ENCODE measurements at regions not wholly inside any gene's neighbourhood (a gene's known extent, or its start where the extent isn't known, plus 50 kb on each side); places are given as distances from the start of the nearest gene placed in this dataset.

- no peaks in the 10 kb centered on the region for H3K36me3 ChIP-seq (ENCODE audit: control insufficient read depth, insufficient read depth, low read length)
- H3K27ac ChIP-seq (ENCODE audit: insufficient read depth, low read length, poor library complexity, severe bottlenecking), result no peak overlapping the region
These were observed 636.4 kb downstream of the PLCL1 start for GRCh38 chr2:198440833-198441232.

GRCh38 chr2:198438331-198438730 lies 633.9 kb downstream of the PLCL1 start:
- no peaks in the 10 kb centered on the region for H3K4me1 ChIP-seq (ENCODE audit: control insufficient read depth, insufficient read depth, low read length, poor library complexity, severe bottlenecking)
- H3K27ac ChIP-seq (ENCODE audit: insufficient read depth, low read length, poor library complexity, severe bottlenecking), result no peak overlapping the region
- no peak overlapping the region for H3K4me3 ChIP-seq (ENCODE audit: insufficient read depth, low read depth, low read length, poor library complexity, severe bottlenecking)
- no peaks in the 10 kb centered on the region for H3K27me3 ChIP-seq (replicated peaks; ENCODE audit: control insufficient read depth, insufficient read depth, low read length, poor library complexity, severe bottlenecking)
- H3K36me3 ChIP-seq (ENCODE audit: control insufficient read depth, insufficient read depth, low read length), result no peaks in the 10 kb centered on the region
- no peak for DNase-seq
- H3K9me3 ChIP-seq (ENCODE audit: control insufficient read depth, low read length), result no peaks in the 10 kb centered on the region

More at GRCh38 chr2:198440833-198441232, 636.4 kb downstream of the PLCL1 start:
- Histone ChIP-seq H3K4me3 (ENCODE audit: insufficient read depth, low read depth, low read length, poor library complexity, severe bottlenecking) (no peak overlapping the region), H3K27me3 (replicated peaks; ENCODE audit: control insufficient read depth, insufficient read depth, low read length, poor library complexity, severe bottlenecking) (no peaks in the 10 kb centered on the region), H3K4me1 (ENCODE audit: control insufficient read depth, insufficient read depth, low read length, poor library complexity, severe bottlenecking) (no peaks in the 10 kb centered on the region), H3K9me3 (ENCODE audit: control insufficient read depth, low read length) (no peaks in the 10 kb centered on the region)
- DNase-seq, result no peak

- Histone ChIP-seq H3K36me3 (ENCODE audit: control insufficient read depth, insufficient read depth, low read length) (no peaks in the 10 kb centered on the region), H3K27ac (ENCODE audit: insufficient read depth, low read length, poor library complexity, severe bottlenecking) (no peak overlapping the region)
- DNase-seq, result no peak
These were observed 619.7 kb downstream of the PLCL1 start for GRCh38 chr2:198424112-198424511.

DNA sequence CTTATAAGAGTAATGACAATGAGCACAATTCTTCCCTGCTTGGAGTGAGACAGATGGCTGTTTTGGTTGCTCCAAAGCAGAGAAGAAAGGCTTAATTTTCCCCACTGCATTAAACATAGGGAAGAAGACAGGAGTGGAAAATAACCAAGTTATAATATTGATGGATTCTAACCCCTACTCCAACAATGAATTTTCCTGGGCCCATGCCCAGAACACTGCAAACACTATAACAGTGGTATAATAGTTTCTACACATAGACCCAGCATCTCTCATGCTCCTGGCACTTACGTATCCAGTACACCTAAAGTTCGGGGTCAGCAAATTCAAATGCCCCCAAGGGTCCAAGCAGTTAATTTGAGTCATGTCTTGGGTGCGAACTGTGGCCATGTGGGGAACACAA lies 613.4 kb downstream of the PLCL1 start:
- Histone ChIP-seq H3K9me3 (ENCODE audit: control insufficient read depth, low read length) (no peaks in the 10 kb centered on the region), H3K4me3 (ENCODE audit: insufficient read depth, low read depth, low read length, poor library complexity, severe bottlenecking) (no peak overlapping the region), H3K36me3 (ENCODE audit: control insufficient read depth, insufficient read depth, low read length) (no peaks in the 10 kb centered on the region), H3K27me3 (replicated peaks; ENCODE audit: control insufficient read depth, insufficient read depth, low read length, poor library complexity, severe bottlenecking) (no peaks in the 10 kb centered on the region), H3K27ac (ENCODE audit: insufficient read depth, low read length, poor library complexity, severe bottlenecking) (no peak overlapping the region), H3K4me1 (ENCODE audit: control insufficient read depth, insufficient read depth, low read length, poor library complexity, severe bottlenecking) (no peaks in the 10 kb centered on the region)
- no peak for DNase-seq

More at GRCh38 chr2:198424112-198424511, 619.7 kb downstream of the PLCL1 start:
- H3K9me3 ChIP-seq (ENCODE audit: control insufficient read depth, low read length), result no peaks in the 10 kb centered on the region
- H3K27me3 ChIP-seq (replicated peaks; ENCODE audit: control insufficient read depth, insufficient read depth, low read length, poor library complexity, severe bottlenecking), result no peaks in the 10 kb centered on the region
- H3K4me3 ChIP-seq (ENCODE audit: insufficient read depth, low read depth, low read length, poor library complexity, severe bottlenecking), result no peak overlapping the region
- H3K4me1 ChIP-seq (ENCODE audit: control insufficient read depth, insufficient read depth, low read length, poor library complexity, severe bottlenecking), result no peaks in the 10 kb centered on the region

DNA sequence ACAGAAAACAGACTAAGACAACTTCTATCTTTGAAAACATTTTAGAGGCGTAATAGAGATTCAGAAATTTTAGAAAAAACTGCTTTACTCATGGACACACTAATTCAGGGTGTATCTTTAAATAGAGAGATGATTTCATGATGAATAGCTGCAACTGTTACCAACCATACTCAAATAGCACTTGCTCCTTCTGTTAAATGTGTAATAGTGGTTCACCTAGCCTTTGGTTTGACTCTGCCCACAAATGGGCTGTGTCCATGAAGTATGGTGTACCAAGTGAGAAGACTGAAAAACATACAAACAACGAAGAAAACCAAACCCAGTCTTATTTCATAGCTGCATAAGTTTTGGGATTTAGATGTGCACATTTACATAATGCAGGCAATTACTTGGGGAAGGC lies 610.6 kb downstream of the PLCL1 start:
- Histone ChIP-seq H3K9me3 (ENCODE audit: control insufficient read depth, low read length) (no peaks in the 10 kb centered on the region), H3K4me3 (ENCODE audit: insufficient read depth, low read depth, low read length, poor library complexity, severe bottlenecking) (no peak overlapping the region), H3K36me3 (ENCODE audit: control insufficient read depth, insufficient read depth, low read length) (no peaks in the 10 kb centered on the region), H3K4me1 (ENCODE audit: control insufficient read depth, insufficient read depth, low read length, poor library complexity, severe bottlenecking) (no peaks in the 10 kb centered on the region), H3K27me3 (replicated peaks; ENCODE audit: control insufficient read depth, insufficient read depth, low read length, poor library complexity, severe bottlenecking) (no peaks in the 10 kb centered on the region), H3K27ac (ENCODE audit: insufficient read depth, low read length, poor library complexity, severe bottlenecking) (no peak overlapping the region)
- no peak for DNase-seq

DNA sequence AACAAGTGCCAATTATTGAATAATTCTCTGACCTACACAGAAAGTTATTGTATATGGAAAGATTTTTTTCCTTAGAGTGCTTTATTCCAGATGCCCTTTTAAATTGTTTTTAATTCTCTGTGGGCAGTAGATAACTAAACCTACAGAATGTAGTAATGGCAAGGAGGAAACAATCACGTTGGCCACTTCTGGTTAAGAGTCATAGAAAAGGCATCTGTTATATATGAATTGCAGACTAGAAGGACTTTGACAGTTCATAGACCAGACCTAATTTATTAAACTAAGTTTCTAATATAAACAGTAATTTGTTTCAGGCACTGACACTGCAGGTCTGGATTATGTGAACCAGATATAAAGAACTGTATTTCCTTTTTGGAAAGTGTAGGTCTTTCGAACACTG lies 607.5 kb downstream of the PLCL1 start:
- H3K9me3 ChIP-seq (ENCODE audit: control insufficient read depth, low read length), result no peaks in the 10 kb centered on the region
- no peak for DNase-seq

DNA sequence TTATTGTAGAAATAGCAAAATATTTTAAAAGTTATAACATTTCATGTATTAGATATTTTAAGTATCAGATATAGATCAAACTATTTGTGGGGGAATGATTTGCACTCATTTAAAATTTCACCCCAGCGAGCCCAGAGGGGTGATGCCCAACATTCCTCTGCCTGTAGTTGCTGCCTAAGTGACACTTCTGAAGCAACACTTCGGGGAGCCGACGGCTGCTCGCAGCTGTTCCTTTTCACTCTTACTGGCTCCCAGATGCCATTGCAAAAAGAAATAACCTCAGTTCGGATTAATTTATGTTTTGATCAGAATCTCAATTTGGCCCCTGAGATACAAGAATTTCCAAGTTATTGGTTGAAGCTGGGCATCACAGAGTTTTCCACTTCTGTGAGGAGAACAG lies 603.8 kb downstream of the PLCL1 start:
- H3K27me3 ChIP-seq (replicated peaks; ENCODE audit: control insufficient read depth, insufficient read depth, low read length, poor library complexity, severe bottlenecking), result no peaks in the 10 kb centered on the region
- H3K27ac ChIP-seq (ENCODE audit: insufficient read depth, low read length, poor library complexity, severe bottlenecking), result no peak overlapping the region
- H3K4me1 ChIP-seq (ENCODE audit: control insufficient read depth, insufficient read depth, low read length, poor library complexity, severe bottlenecking), result no peaks in the 10 kb centered on the region
- no peak overlapping the region for H3K4me3 ChIP-seq (ENCODE audit: insufficient read depth, low read depth, low read length, poor library complexity, severe bottlenecking)
- DNase-seq, result no peak
- no peaks in the 10 kb centered on the region for H3K9me3 ChIP-seq (ENCODE audit: control insufficient read depth, low read length)
- H3K36me3 ChIP-seq (ENCODE audit: control insufficient read depth, insufficient read depth, low read length), result no peaks in the 10 kb centered on the region

More for the DNA sequence above, 607.5 kb downstream of the PLCL1 start:
- Histone ChIP-seq H3K4me3 (ENCODE audit: insufficient read depth, low read depth, low read length, poor library complexity, severe bottlenecking) (no peak overlapping the region), H3K4me1 (ENCODE audit: control insufficient read depth, insufficient read depth, low read length, poor library complexity, severe bottlenecking) (no peaks in the 10 kb centered on the region), H3K27me3 (replicated peaks; ENCODE audit: control insufficient read depth, insufficient read depth, low read length, poor library complexity, severe bottlenecking) (no peaks in the 10 kb centered on the region), H3K27ac (ENCODE audit: insufficient read depth, low read length, poor library complexity, severe bottlenecking) (no peak overlapping the region), H3K36me3 (ENCODE audit: control insufficient read depth, insufficient read depth, low read length) (no peaks in the 10 kb centered on the region)

- no peak for DNase-seq
- Histone ChIP-seq H3K27ac (ENCODE audit: insufficient read depth, low read length, poor library complexity, severe bottlenecking) (no peak overlapping the region), H3K9me3 (ENCODE audit: control insufficient read depth, low read length) (no peaks in the 10 kb centered on the region), H3K4me1 (ENCODE audit: control insufficient read depth, insufficient read depth, low read length, poor library complexity, severe bottlenecking) (no peaks in the 10 kb centered on the region), H3K27me3 (replicated peaks; ENCODE audit: control insufficient read depth, insufficient read depth, low read length, poor library complexity, severe bottlenecking) (no peaks in the 10 kb centered on the region), H3K4me3 (ENCODE audit: insufficient read depth, low read depth, low read length, poor library complexity, severe bottlenecking) (no peak overlapping the region), H3K36me3 (ENCODE audit: control insufficient read depth, insufficient read depth, low read length) (no peaks in the 10 kb centered on the region)
These were observed 600.9 kb downstream of the PLCL1 start for GRCh38 chr2:198405311-198405710.

- no peak overlapping the region for H3K4me3 ChIP-seq (ENCODE audit: insufficient read depth, low read depth, low read length, poor library complexity, severe bottlenecking)
- DNase-seq, result no peak
- no peaks in the 10 kb centered on the region for H3K4me1 ChIP-seq (ENCODE audit: control insufficient read depth, insufficient read depth, low read length, poor library complexity, severe bottlenecking)
- H3K9me3 ChIP-seq (ENCODE audit: control insufficient read depth, low read length), result no peaks in the 10 kb centered on the region
- H3K36me3 ChIP-seq (ENCODE audit: control insufficient read depth, insufficient read depth, low read length), result no peaks in the 10 kb centered on the region
- H3K27ac ChIP-seq (ENCODE audit: insufficient read depth, low read length, poor library complexity, severe bottlenecking), result no peak overlapping the region
- H3K27me3 ChIP-seq (replicated peaks; ENCODE audit: control insufficient read depth, insufficient read depth, low read length, poor library complexity, severe bottlenecking), result no peaks in the 10 kb centered on the region
These were observed 597.3 kb downstream of the PLCL1 start for GRCh38 chr2:198401644-198402043.

DNA sequence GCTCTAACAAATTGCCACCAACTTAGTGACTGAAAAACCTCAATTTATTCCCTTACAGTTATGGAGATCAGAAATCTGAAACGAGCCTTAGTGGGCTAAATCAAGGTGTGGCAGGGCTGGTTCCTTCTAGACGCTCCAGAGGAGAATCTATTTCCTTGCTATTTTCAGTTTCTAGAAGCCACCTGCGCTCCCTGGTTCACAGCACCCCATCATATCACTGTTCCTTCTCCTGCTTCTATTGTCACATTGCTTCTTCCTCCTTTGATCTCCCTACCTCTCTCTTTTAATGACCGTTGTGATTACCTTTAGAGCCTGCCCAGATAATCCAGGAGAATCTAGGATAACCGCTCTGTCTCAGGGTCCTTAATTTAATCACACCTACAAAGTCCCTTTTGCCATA lies 596.6 kb downstream of the PLCL1 start:
- no peaks in the 10 kb centered on the region for H3K36me3 ChIP-seq (ENCODE audit: control insufficient read depth, insufficient read depth, low read length)
- no peaks in the 10 kb centered on the region for H3K27me3 ChIP-seq (replicated peaks; ENCODE audit: control insufficient read depth, insufficient read depth, low read length, poor library complexity, severe bottlenecking)
- H3K4me1 ChIP-seq (ENCODE audit: control insufficient read depth, insufficient read depth, low read length, poor library complexity, severe bottlenecking), result no peaks in the 10 kb centered on the region
- DNase-seq, result no peak
- H3K4me3 ChIP-seq (ENCODE audit: insufficient read depth, low read depth, low read length, poor library complexity, severe bottlenecking), result no peak overlapping the region
- H3K27ac ChIP-seq (ENCODE audit: insufficient read depth, low read length, poor library complexity, severe bottlenecking), result no peak overlapping the region
- no peaks in the 10 kb centered on the region for H3K9me3 ChIP-seq (ENCODE audit: control insufficient read depth, low read length)

DNA sequence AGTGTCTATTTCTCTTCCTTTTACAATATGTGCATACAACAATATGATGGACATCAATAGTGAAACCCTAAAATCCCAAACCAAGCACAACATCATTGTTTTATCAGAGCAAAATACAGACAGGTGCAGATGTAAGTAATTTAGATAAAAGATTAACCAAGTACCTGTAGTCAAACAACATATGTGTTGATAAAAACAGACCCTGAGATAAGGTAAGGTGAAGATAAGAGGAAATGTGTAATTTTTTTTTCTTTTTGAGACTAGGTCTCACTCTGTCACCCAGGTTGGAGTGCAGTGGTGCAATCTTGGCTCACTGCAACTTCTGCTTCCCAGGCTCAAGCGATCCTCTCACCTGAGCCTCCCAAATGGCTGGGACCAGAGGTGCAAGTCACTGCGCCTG lies 589.8 kb downstream of the PLCL1 start:
- Histone ChIP-seq H3K27ac (ENCODE audit: insufficient read depth, low read length, poor library complexity, severe bottlenecking) (no peak overlapping the region), H3K27me3 (replicated peaks; ENCODE audit: control insufficient read depth, insufficient read depth, low read length, poor library complexity, severe bottlenecking) (no peaks in the 10 kb centered on the region), H3K4me1 (ENCODE audit: control insufficient read depth, insufficient read depth, low read length, poor library complexity, severe bottlenecking) (no peaks in the 10 kb centered on the region), H3K36me3 (ENCODE audit: control insufficient read depth, insufficient read depth, low read length) (no peaks in the 10 kb centered on the region), H3K4me3 (ENCODE audit: insufficient read depth, low read depth, low read length, poor library complexity, severe bottlenecking) (no peak overlapping the region), H3K9me3 (ENCODE audit: control insufficient read depth, low read length) (no peaks in the 10 kb centered on the region)
- no peak for DNase-seq

Data from effector memory CD4-positive, alpha-beta T cell (primary cell).